Stimulated activated CD4-positive, alpha-beta T cell treated with anti-CD3 and anti-CD28 coated beads, Interleukin-15, amount 100 ng/mL, for 24 hours (primary cell): ENCODE measurements at regions not wholly inside any gene's neighbourhood (a gene's known extent, or its start where the extent isn't known, plus 50 kb on each side); places are given as distances from the start of the nearest gene placed in this dataset.
A peak's percentile ranks its signal among the peaks of the same experiment; 100 is the strongest.

ENCODE experiments used
- DNase-seq: peaks from one replicate; pipeline ENCODE4 v3.0.0-alpha.2; 2020

GRCh38 chr20:24097506-24098245 lies 109.1 kb upstream of the GGTLC1 start:
- no peak for DNase-seq

GRCh38 chr20:24096864-24097450 lies 108.4 kb upstream of the GGTLC1 start:
- no peak for DNase-seq

- DNase-seq, result no peak
These were observed 107.7 kb upstream of the GGTLC1 start for GRCh38 chr20:24096264-24096663.

GRCh38 chr20:24095756-24096155 lies 107.2 kb upstream of the GGTLC1 start:
- no peak for DNase-seq

GRCh38 chr20:24095303-24095702 lies 106.7 kb upstream of the GGTLC1 start:
- DNase-seq, result no peak

GRCh38 chr20:24089576-24089975 lies 101.0 kb upstream of the GGTLC1 start:
- DNase-seq, result no peak

- DNase-seq, result no peak
These were observed 97.5 kb upstream of the GGTLC1 start for GRCh38 chr20:24086121-24086520.

GRCh38 chr20:24084281-24084680 lies 95.7 kb upstream of the GGTLC1 start:
- no peak for DNase-seq

GRCh38 chr20:24081077-24081476 lies 92.5 kb upstream of the GGTLC1 start:
- no peak for DNase-seq

- no peak for DNase-seq
These were observed 91.3 kb upstream of the GGTLC1 start for GRCh38 chr20:24079661-24080412.

GRCh38 chr20:24077145-24077544 lies 88.6 kb upstream of the GGTLC1 start:
- no peak for DNase-seq

GRCh38 chr20:24070679-24071078 lies 82.1 kb upstream of the GGTLC1 start:
- no peak for DNase-seq

GRCh38 chr20:24066076-24066700 lies 77.6 kb upstream of the GGTLC1 start:
- peak; percentile 29 for DNase-seq

- no peak for DNase-seq
These were observed 76.3 kb upstream of the GGTLC1 start for GRCh38 chr20:24064915-24065314.

GRCh38 chr20:24064092-24064491 lies 75.5 kb upstream of the GGTLC1 start:
- no peak for DNase-seq

GRCh38 chr20:24063100-24063499 lies 74.5 kb upstream of the GGTLC1 start:
- no peak for DNase-seq

GRCh38 chr20:24060851-24061590 lies 72.4 kb upstream of the GGTLC1 start:
- DNase-seq, result no peak

GRCh38 chr20:24059174-24059573 lies 70.6 kb upstream of the GGTLC1 start:
- DNase-seq, result no peak

GRCh38 chr20:24056491-24056890 lies 67.9 kb upstream of the GGTLC1 start:
- DNase-seq, result no peak

- DNase-seq, result no peak
These were observed 64.2 kb upstream of the GGTLC1 start for GRCh38 chr20:24052599-24053275.

GRCh38 chr20:24051160-24051559 lies 62.6 kb upstream of the GGTLC1 start:
- no peak for DNase-seq

GRCh38 chr20:24050119-24050518 lies 61.5 kb upstream of the GGTLC1 start:
- DNase-seq, result no peak
